ENCODE measurements at regions not wholly inside any gene's neighbourhood (a gene's known extent, or its start where the extent isn't known, plus 50 kb on each side); places are given as distances from the start of the nearest gene placed in this dataset.
"Not testable (repeated sequence)": the region's sequence is repeated elsewhere in the genome, so short reads cannot be mapped to it uniquely, and the experiment has no call there.

GRCh38 chr3:20307383-20307782, 121.4 kb upstream of the SGO1 start:
- H3K36me3 ChIP-seq = no peaks in the 10 kb centered on the region
- no peak for TF ChIP-seq CTCF (IDR thresholded peaks at IDR 0.05)
- H3K27me3 ChIP-seq = no peaks in the 10 kb centered on the region
- intact Hi-C loops (cut with DNase I) = no loop called here
- H3K4me1 ChIP-seq = no peaks in the 10 kb centered on the region
- no peak overlapping the region for H3K4me3 ChIP-seq
- H3K9me3 ChIP-seq = no peaks in the 10 kb centered on the region
- ATAC-seq = no peak
- DNase-seq = no peak
- H3K27ac ChIP-seq = no peak overlapping the region

GRCh38 chr3:20305647-20306046, 119.6 kb upstream of the SGO1 start:
- intact Hi-C loops (cut with DNase I) = no loop called here

GRCh38 chr3:20302766-20303165, 116.8 kb upstream of the SGO1 start:
- ATAC-seq (no peak), DNase-seq (no peak)
- intact Hi-C loops (cut with DNase I) = no loop called here
- no peaks in the 10 kb centered on the region for H3K36me3 ChIP-seq
- H3K27me3 ChIP-seq = no peaks in the 10 kb centered on the region
- no peak overlapping the region for H3K4me3 ChIP-seq
- no peaks in the 10 kb centered on the region for H3K4me1 ChIP-seq
- H3K27ac ChIP-seq = no peak overlapping the region
- TF ChIP-seq CTCF (IDR thresholded peaks at IDR 0.05) = no peak
- H3K9me3 ChIP-seq = no peaks in the 10 kb centered on the region

More at GRCh38 chr3:20305647-20306046, 119.6 kb upstream of the SGO1 start:
- H3K4me3 ChIP-seq = no peak overlapping the region
- H3K36me3 ChIP-seq = no peaks in the 10 kb centered on the region
- TF ChIP-seq CTCF (IDR thresholded peaks at IDR 0.05) = no peak
- DNase-seq (no peak), ATAC-seq (no peak)
- H3K27ac ChIP-seq = no peak overlapping the region
- H3K9me3 ChIP-seq = no peaks in the 10 kb centered on the region
- no peaks in the 10 kb centered on the region for H3K4me1 ChIP-seq
- no peaks in the 10 kb centered on the region for H3K27me3 ChIP-seq

GRCh38 chr3:20288050-20288449, 102.0 kb upstream of the SGO1 start:
- intact Hi-C loops (cut with DNase I) = no loop called here
- Histone ChIP-seq H3K9me3 (peaks cover 0 to 35% of the 10 kb centered on the region in 2 donors), H3K36me3 (no peaks in the 10 kb centered on the region), H3K4me1 (no peaks in the 10 kb centered on the region), H3K27ac (no peak overlapping the region), H3K27me3 (no peaks in the 10 kb centered on the region), H3K4me3 (no peak overlapping the region)
- DNase-seq = no peak
- TF ChIP-seq CTCF (IDR thresholded peaks at IDR 0.05) = no peak
- ATAC-seq = no peak

GRCh38 chr3:20280257-20280656, 94.3 kb upstream of the SGO1 start:
- Histone ChIP-seq H3K27ac (no peak overlapping the region), H3K9me3 (peaks cover 0 to 21% of the 10 kb centered on the region in 2 donors), H3K4me3 (no peak overlapping the region), H3K4me1 (no peaks in the 10 kb centered on the region), H3K27me3 (no peaks in the 10 kb centered on the region), H3K36me3 (no peaks in the 10 kb centered on the region)
- intact Hi-C loops (cut with DNase I) = no loop called here
- DNase-seq (no peak), ATAC-seq (no peak)
- TF ChIP-seq CTCF (IDR thresholded peaks at IDR 0.05) = no peak

GRCh38 chr3:20265977-20266376, 80.0 kb upstream of the SGO1 start:
- H3K27me3 ChIP-seq; intact Hi-C loops (cut with DNase I); H3K4me1 ChIP-seq; ATAC-seq; H3K4me3 ChIP-seq; H3K27ac ChIP-seq; H3K36me3 ChIP-seq; DNase-seq: not testable (repeated sequence)
- H3K9me3 ChIP-seq = peaks cover 0 to 10% of the 10 kb centered on the region in 2 donors

Measured in left lung (tissue), 4 donors.